ENCODE measurements at regions not wholly inside any gene's neighbourhood (a gene's known extent, or its start where the extent isn't known, plus 50 kb on each side); places are given as distances from the start of the nearest gene placed in this dataset.

GRCh38 chr20:39890697-39891096, 798.3 kb downstream of the MAFB start:
- DNase-seq, result no peak

GRCh38 chr20:39888310-39888709, 800.7 kb downstream of the MAFB start:
- no peak for DNase-seq

GRCh38 chr20:39886650-39887190, 802.3 kb downstream of the MAFB start:
- DNase-seq, result no peak

GRCh38 chr20:39885975-39886649, 802.9 kb downstream of the MAFB start:
- DNase-seq, result no peak

GRCh38 chr20:39882806-39883205, 806.2 kb downstream of the MAFB start:
- no peak for DNase-seq

GRCh38 chr20:39880890-39881289, 808.1 kb downstream of the MAFB start:
- DNase-seq, result no peak

- no peak for DNase-seq
Observed at GRCh38 chr20:39879296-39879695, 809.7 kb downstream of the MAFB start.

- DNase-seq, result no peak
Observed at GRCh38 chr20:39878809-39879208, 810.2 kb downstream of the MAFB start.

GRCh38 chr20:39878320-39878719, 810.7 kb downstream of the MAFB start:
- DNase-seq, result no peak

- DNase-seq, result no peak
Observed at GRCh38 chr20:39877788-39878187, 811.2 kb downstream of the MAFB start.

- DNase-seq, result peak; percentile 85
Observed at GRCh38 chr20:39876976-39877635, 811.9 kb downstream of the MAFB start.

GRCh38 chr20:39875492-39876110, 813.4 kb downstream of the MAFB start:
- no peak for DNase-seq

- peak; percentile 88 for DNase-seq
Observed at GRCh38 chr20:39874049-39874893, 814.8 kb downstream of the MAFB start.

GRCh38 chr20:39873286-39873685, 815.8 kb downstream of the MAFB start:
- DNase-seq, result no peak

GRCh38 chr20:39871013-39871412, 818.0 kb downstream of the MAFB start:
- DNase-seq, result no peak

GRCh38 chr20:39865446-39865845, 823.6 kb downstream of the MAFB start:
- no peak for DNase-seq

GRCh38 chr20:39862470-39862891, 826.6 kb downstream of the MAFB start:
- DNase-seq, result no peak

- DNase-seq, result peak; percentile 92
Observed at GRCh38 chr20:39861381-39861780, 827.7 kb downstream of the MAFB start.

GRCh38 chr20:39857835-39858234, 831.2 kb downstream of the MAFB start:
- DNase-seq, result no peak

GRCh38 chr20:39857187-39857586, 831.8 kb downstream of the MAFB start:
- no peak for DNase-seq

- DNase-seq, result no peak
Observed at GRCh38 chr20:39855799-39856198, 833.2 kb downstream of the MAFB start.

- DNase-seq, result no peak
Observed at GRCh38 chr20:39855056-39855455, 834.0 kb downstream of the MAFB start.

GRCh38 chr20:39853636-39854035, 835.4 kb downstream of the MAFB start:
- no peak for DNase-seq
